GM19240 (cell line): ENCODE measurements at regions not wholly inside any gene's neighbourhood (a gene's known extent, or its start where the extent isn't known, plus 50 kb on each side); places are given as distances from the start of the nearest gene placed in this dataset.

ENCODE experiments used
- DNase-seq: peaks from one replicate; pipeline ENCODE4 v3.0.0; 2011; ENCODE audit warnings: low spot score; ENCODE audit not compliant: insufficient read length

- DNase-seq, result no peak
Observed at GRCh38 chr20:57076951-57077350, 189.5 kb downstream of the BMP7 start.

GRCh38 chr20:57078116-57078515, 188.3 kb downstream of the BMP7 start:
- DNase-seq, result no peak

GRCh38 chr20:57079031-57080005, 187.1 kb downstream of the BMP7 start:
- no peak for DNase-seq

- no peak for DNase-seq
Observed at GRCh38 chr20:57080796-57081195, 185.6 kb downstream of the BMP7 start.

GRCh38 chr20:57082357-57082945, 184.0 kb downstream of the BMP7 start:
- no peak for DNase-seq

GRCh38 chr20:57083072-57083471, 183.4 kb downstream of the BMP7 start:
- DNase-seq, result no peak

GRCh38 chr20:57086066-57086465, 180.4 kb downstream of the BMP7 start:
- no peak for DNase-seq

- DNase-seq, result no peak
Observed at GRCh38 chr20:57087102-57087501, 179.3 kb downstream of the BMP7 start.

- DNase-seq, result no peak
Observed at GRCh38 chr20:57087705-57088104, 178.7 kb downstream of the BMP7 start.

- no peak for DNase-seq
Observed at GRCh38 chr20:57088436-57088835, 178.0 kb downstream of the BMP7 start.

- DNase-seq, result peak; percentile 57
Observed at GRCh38 chr20:57089699-57090144, 176.7 kb downstream of the BMP7 start.

- DNase-seq, result no peak
Observed at GRCh38 chr20:57090590-57091560, 175.6 kb downstream of the BMP7 start.

GRCh38 chr20:57091748-57092111, 174.7 kb downstream of the BMP7 start:
- no peak for DNase-seq

- DNase-seq, result peak; percentile 22
Observed at GRCh38 chr20:57092112-57092899, 174.1 kb downstream of the BMP7 start.

GRCh38 chr20:57092900-57093530, 173.4 kb downstream of the BMP7 start:
- DNase-seq, result no peak

GRCh38 chr20:57093766-57094165, 172.7 kb downstream of the BMP7 start:
- no peak for DNase-seq

GRCh38 chr20:57094252-57094891, 172.1 kb downstream of the BMP7 start:
- no peak for DNase-seq

- DNase-seq, result no peak
Observed at GRCh38 chr20:57094991-57095390, 171.4 kb downstream of the BMP7 start.

GRCh38 chr20:57095426-57095825, 171.0 kb downstream of the BMP7 start:
- DNase-seq, result no peak
